ENCODE measurements at regions not wholly inside any gene's neighbourhood (a gene's known extent, or its start where the extent isn't known, plus 50 kb on each side); places are given as distances from the start of the nearest gene placed in this dataset.

GRCh38 chr2:150417278-150417677 is 70.2 kb downstream of the RND3 start:
- H2AFZ ChIP-seq (ENCODE audit: low read depth, low read length): no peak overlapping the region
- no peak overlapping the region for H3K27ac ChIP-seq (ENCODE audit: low read length)
- H3K4me3 ChIP-seq (ENCODE audit: low read length): no peak overlapping the region
- no peaks in the 10 kb centered on the region for H4K20me1 ChIP-seq (ENCODE audit: insufficient read depth, low read length)
- no peak overlapping the region for H3K9ac ChIP-seq (ENCODE audit: low read length)
- no peaks in the 10 kb centered on the region for H3K4me1 ChIP-seq (ENCODE audit: low read length)
- no peaks in the 10 kb centered on the region for H3K9me3 ChIP-seq (ENCODE audit: insufficient read depth, low read length)
- no peak for TF ChIP-seq CTCF (IDR thresholded peaks at IDR 0.05; ENCODE audit: low read depth, low read length)
- no peak for TF ChIP-seq EZH2phosphoT487 (IDR thresholded peaks at IDR 0.05; ENCODE audit: low read depth)
- no peaks in the 10 kb centered on the region for H3K27me3 ChIP-seq (ENCODE audit: low read depth, low read length)
- H3K36me3 ChIP-seq (replicated peaks; ENCODE audit: low read depth, low read length): no peaks in the 10 kb centered on the region
- H3K4me2 ChIP-seq (ENCODE audit: low read length): no peak overlapping the region
- no peaks in the 10 kb centered on the region for H3K79me2 ChIP-seq (ENCODE audit: low read length)

GRCh38 chr2:150415022-150415421 is 72.4 kb downstream of the RND3 start:
- Histone ChIP-seq H3K4me1 (ENCODE audit: low read length) (no peaks in the 10 kb centered on the region), H4K20me1 (ENCODE audit: insufficient read depth, low read length) (no peaks in the 10 kb centered on the region), H3K9ac (ENCODE audit: low read length) (no peak overlapping the region), H3K4me2 (ENCODE audit: low read length) (no peak overlapping the region), H2AFZ (ENCODE audit: low read depth, low read length) (no peak overlapping the region), H3K27ac (ENCODE audit: low read length) (no peak overlapping the region), H3K36me3 (replicated peaks; ENCODE audit: low read depth, low read length) (no peaks in the 10 kb centered on the region), H3K4me3 (ENCODE audit: low read length) (no peak overlapping the region), H3K9me3 (ENCODE audit: insufficient read depth, low read length) (no peaks in the 10 kb centered on the region), H3K79me2 (ENCODE audit: low read length) (no peaks in the 10 kb centered on the region), H3K27me3 (ENCODE audit: low read depth, low read length) (no peaks in the 10 kb centered on the region)
- TF ChIP-seq CTCF (IDR thresholded peaks at IDR 0.05; ENCODE audit: low read depth, low read length) (no peak), EZH2phosphoT487 (IDR thresholded peaks at IDR 0.05; ENCODE audit: low read depth) (no peak)

- Histone ChIP-seq H4K20me1 (ENCODE audit: insufficient read depth, low read length) (no peaks in the 10 kb centered on the region), H3K9ac (ENCODE audit: low read length) (no peak overlapping the region), H3K4me1 (ENCODE audit: low read length) (no peaks in the 10 kb centered on the region), H3K79me2 (ENCODE audit: low read length) (no peaks in the 10 kb centered on the region), H3K9me3 (ENCODE audit: insufficient read depth, low read length) (no peaks in the 10 kb centered on the region), H3K4me2 (ENCODE audit: low read length) (no peak overlapping the region), H3K27me3 (ENCODE audit: low read depth, low read length) (no peaks in the 10 kb centered on the region), H3K27ac (ENCODE audit: low read length) (no peak overlapping the region), H3K36me3 (replicated peaks; ENCODE audit: low read depth, low read length) (no peaks in the 10 kb centered on the region), H2AFZ (ENCODE audit: low read depth, low read length) (no peak overlapping the region), H3K4me3 (ENCODE audit: low read length) (no peak overlapping the region)
- no peak for TF ChIP-seq CTCF (IDR thresholded peaks at IDR 0.05; ENCODE audit: low read depth, low read length)
- TF ChIP-seq EZH2phosphoT487 (IDR thresholded peaks at IDR 0.05; ENCODE audit: low read depth): no peak
Observed at GRCh38 chr2:150413910-150414309, 73.6 kb downstream of the RND3 start.

- H3K9ac ChIP-seq (ENCODE audit: low read length): no peak overlapping the region
- H3K36me3 ChIP-seq (replicated peaks; ENCODE audit: low read depth, low read length): no peaks in the 10 kb centered on the region
- H2AFZ ChIP-seq (ENCODE audit: low read depth, low read length): no peak overlapping the region
- H3K4me2 ChIP-seq (ENCODE audit: low read length): no peak overlapping the region
- no peaks in the 10 kb centered on the region for H3K27me3 ChIP-seq (ENCODE audit: low read depth, low read length)
- TF ChIP-seq EZH2phosphoT487 (IDR thresholded peaks at IDR 0.05; ENCODE audit: low read depth): no peak
- TF ChIP-seq CTCF (IDR thresholded peaks at IDR 0.05; ENCODE audit: low read depth, low read length): no peak
- no peak overlapping the region for H3K4me3 ChIP-seq (ENCODE audit: low read length)
- no peaks in the 10 kb centered on the region for H4K20me1 ChIP-seq (ENCODE audit: insufficient read depth, low read length)
- H3K9me3 ChIP-seq (ENCODE audit: insufficient read depth, low read length): no peaks in the 10 kb centered on the region
- H3K79me2 ChIP-seq (ENCODE audit: low read length): no peaks in the 10 kb centered on the region
- H3K27ac ChIP-seq (ENCODE audit: low read length): no peak overlapping the region
- H3K4me1 ChIP-seq (ENCODE audit: low read length): no peaks in the 10 kb centered on the region
Observed at GRCh38 chr2:150413366-150413765, 74.1 kb downstream of the RND3 start.
